ENCODE measurements at regions not wholly inside any gene's neighbourhood (a gene's known extent, or its start where the extent isn't known, plus 50 kb on each side); places are given as distances from the start of the nearest gene placed in this dataset.

- TF ChIP-seq, protein P1, sequence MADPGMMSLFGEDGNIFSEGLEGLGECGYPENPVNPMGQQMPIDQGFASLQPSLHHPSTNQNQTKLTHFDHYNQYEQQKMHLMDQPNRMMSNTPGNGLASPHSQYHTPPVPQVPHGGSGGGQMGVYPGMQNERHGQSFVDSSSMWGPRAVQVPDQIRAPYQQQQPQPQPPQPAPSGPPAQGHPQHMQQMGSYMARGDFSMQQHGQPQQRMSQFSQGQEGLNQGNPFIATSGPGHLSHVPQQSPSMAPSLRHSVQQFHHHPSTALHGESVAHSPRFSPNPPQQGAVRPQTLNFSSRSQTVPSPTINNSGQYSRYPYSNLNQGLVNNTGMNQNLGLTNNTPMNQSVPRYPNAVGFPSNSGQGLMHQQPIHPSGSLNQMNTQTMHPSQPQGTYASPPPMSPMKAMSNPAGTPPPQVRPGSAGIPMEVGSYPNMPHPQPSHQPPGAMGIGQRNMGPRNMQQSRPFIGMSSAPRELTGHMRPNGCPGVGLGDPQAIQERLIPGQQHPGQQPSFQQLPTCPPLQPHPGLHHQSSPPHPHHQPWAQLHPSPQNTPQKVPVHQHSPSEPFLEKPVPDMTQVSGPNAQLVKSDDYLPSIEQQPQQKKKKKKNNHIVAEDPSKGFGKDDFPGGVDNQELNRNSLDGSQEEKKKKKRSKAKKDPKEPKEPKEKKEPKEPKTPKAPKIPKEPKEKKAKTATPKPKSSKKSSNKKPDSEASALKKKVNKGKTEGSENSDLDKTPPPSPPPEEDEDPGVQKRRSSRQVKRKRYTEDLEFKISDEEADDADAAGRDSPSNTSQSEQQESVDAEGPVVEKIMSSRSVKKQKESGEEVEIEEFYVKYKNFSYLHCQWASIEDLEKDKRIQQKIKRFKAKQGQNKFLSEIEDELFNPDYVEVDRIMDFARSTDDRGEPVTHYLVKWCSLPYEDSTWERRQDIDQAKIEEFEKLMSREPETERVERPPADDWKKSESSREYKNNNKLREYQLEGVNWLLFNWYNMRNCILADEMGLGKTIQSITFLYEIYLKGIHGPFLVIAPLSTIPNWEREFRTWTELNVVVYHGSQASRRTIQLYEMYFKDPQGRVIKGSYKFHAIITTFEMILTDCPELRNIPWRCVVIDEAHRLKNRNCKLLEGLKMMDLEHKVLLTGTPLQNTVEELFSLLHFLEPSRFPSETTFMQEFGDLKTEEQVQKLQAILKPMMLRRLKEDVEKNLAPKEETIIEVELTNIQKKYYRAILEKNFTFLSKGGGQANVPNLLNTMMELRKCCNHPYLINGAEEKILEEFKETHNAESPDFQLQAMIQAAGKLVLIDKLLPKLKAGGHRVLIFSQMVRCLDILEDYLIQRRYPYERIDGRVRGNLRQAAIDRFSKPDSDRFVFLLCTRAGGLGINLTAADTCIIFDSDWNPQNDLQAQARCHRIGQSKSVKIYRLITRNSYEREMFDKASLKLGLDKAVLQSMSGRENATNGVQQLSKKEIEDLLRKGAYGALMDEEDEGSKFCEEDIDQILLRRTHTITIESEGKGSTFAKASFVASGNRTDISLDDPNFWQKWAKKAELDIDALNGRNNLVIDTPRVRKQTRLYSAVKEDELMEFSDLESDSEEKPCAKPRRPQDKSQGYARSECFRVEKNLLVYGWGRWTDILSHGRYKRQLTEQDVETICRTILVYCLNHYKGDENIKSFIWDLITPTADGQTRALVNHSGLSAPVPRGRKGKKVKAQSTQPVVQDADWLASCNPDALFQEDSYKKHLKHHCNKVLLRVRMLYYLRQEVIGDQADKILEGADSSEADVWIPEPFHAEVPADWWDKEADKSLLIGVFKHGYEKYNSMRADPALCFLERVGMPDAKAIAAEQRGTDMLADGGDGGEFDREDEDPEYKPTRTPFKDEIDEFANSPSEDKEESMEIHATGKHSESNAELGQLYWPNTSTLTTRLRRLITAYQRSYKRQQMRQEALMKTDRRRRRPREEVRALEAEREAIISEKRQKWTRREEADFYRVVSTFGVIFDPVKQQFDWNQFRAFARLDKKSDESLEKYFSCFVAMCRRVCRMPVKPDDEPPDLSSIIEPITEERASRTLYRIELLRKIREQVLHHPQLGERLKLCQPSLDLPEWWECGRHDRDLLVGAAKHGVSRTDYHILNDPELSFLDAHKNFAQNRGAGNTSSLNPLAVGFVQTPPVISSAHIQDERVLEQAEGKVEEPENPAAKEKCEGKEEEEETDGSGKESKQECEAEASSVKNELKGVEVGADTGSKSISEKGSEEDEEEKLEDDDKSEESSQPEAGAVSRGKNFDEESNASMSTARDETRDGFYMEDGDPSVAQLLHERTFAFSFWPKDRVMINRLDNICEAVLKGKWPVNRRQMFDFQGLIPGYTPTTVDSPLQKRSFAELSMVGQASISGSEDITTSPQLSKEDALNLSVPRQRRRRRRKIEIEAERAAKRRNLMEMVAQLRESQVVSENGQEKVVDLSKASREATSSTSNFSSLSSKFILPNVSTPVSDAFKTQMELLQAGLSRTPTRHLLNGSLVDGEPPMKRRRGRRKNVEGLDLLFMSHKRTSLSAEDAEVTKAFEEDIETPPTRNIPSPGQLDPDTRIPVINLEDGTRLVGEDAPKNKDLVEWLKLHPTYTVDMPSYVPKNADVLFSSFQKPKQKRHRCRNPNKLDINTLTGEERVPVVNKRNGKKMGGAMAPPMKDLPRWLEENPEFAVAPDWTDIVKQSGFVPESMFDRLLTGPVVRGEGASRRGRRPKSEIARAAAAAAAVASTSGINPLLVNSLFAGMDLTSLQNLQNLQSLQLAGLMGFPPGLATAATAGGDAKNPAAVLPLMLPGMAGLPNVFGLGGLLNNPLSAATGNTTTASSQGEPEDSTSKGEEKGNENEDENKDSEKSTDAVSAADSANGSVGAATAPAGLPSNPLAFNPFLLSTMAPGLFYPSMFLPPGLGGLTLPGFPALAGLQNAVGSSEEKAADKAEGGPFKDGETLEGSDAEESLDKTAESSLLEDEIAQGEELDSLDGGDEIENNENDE (IDR thresholded peaks at IDR 0.05; ENCODE audit: insufficient replicate concordance, low read length) = no peak
- TF ChIP-seq CBX8 (IDR thresholded peaks at IDR 0.05; ENCODE audit: borderline replicate concordance, low read depth, low read length) (no peak), SAP30 (IDR thresholded peaks at IDR 0.05; ENCODE audit: insufficient read depth, insufficient replicate concordance, low read length) (no peak), KDM5A (IDR thresholded peaks at IDR 0.05; ENCODE audit: low read length) (no peak), EZH2 (IDR thresholded peaks at IDR 0.05; ENCODE audit: low read depth, low read length, severe bottlenecking) (no peak), NRF1 (IDR thresholded peaks at IDR 0.05; ENCODE audit: low read depth, low read length) (no peak), TBP (IDR thresholded peaks at IDR 0.05; ENCODE audit: low read depth, low read length) (no peak), SP4 (IDR thresholded peaks at IDR 0.05; ENCODE audit: low read length) (no peak), TAF7 (optimal IDR thresholded peaks at IDR 0.05; ENCODE audit: borderline replicate concordance, low read depth, low read length) (no peak), JUND (IDR thresholded peaks at IDR 0.05; ENCODE audit: low read length) (no peak), TAF1 (IDR thresholded peaks at IDR 0.05; ENCODE audit: low read depth, low read length) (no peak), E2F6 (IDR thresholded peaks at IDR 0.05) (no peak)
These were observed 154.5 kb upstream of the KIAA1217 start (continued) for GRCh38 chr10:24054421-24054820.
